ENCODE measurements at regions not wholly inside any gene's neighbourhood (a gene's known extent, or its start where the extent isn't known, plus 50 kb on each side); places are given as distances from the start of the nearest gene placed in this dataset.

DNA sequence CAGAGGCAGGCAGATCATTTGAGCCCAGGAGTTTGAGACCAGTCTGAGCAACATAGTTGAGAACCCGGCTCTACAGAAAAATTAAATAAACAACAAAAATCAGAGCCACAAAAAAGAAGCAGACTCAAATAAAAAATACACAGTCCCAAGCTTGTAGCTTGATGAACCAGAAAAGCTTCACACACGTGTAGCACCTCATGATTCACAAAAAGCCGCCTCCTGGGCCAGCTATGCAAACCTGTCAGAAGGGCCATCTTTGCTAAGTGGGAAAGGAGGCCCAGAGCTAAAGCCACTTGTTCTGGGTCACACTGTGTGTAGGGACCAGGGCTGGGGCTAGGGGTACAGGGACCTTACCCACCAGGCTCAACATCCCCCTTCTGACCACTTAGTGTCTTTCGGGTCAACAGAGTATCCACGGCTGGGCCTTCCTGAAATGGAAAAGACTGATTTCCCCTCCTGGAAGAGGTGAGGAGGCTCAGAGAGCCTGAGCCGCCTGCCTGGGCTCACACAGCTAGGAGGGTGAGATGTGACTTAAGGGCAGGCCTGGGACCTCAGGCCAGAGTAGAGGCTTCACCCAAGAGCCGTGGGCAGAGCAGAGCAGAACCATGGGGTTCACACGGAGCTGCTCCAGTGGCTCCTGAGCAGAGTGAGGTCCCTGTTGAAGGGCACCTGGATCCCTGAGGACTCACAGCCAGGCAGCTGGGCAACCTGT lies 269.6 kb downstream of the PARN start:
- no peak for DNase-seq

GRCh38 chr16:14358697-14359305 lies 271.3 kb downstream of the PARN start:
- DNase-seq = no peak

DNA sequence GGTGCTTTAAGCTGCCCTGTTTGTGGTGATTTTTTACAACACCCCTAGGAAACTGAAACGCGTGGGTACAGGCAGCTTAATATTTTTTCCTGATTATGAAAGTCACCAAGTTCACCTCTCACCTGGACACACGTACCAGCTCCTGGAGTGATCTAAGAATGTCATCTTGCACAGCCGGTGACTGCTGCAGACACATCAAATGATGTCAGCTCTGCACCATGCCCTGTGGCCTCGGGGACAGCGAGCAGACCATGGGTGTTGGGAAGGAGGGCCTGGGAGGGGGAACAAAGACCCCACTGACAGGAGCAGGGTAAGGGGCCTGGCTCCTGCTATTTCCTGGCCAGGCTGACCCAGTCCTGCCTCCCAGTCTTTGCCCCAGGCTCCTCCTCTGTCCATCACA lies 272.7 kb downstream of the PARN start:
- no peak for DNase-seq

DNA sequence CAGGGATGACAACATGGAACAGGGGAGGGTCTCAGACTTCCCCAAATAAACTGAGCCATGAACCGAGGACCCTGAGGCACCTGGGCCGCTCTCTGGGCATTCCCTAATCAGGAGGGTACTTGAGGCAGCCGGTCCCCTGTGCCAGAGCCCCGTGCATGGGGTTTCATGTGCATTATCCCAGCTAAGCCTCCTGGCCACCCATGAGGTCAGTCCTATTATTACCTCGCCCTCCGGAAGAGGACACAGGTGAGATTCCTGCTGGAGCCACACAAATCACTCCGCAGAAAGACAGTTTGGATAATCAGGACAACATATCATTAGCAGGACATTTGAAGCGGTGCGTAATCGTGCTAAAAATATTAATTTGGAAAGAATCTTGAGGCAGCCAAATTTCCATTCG lies 274.0 kb downstream of the PARN start:
- DNase-seq = no peak

DNA sequence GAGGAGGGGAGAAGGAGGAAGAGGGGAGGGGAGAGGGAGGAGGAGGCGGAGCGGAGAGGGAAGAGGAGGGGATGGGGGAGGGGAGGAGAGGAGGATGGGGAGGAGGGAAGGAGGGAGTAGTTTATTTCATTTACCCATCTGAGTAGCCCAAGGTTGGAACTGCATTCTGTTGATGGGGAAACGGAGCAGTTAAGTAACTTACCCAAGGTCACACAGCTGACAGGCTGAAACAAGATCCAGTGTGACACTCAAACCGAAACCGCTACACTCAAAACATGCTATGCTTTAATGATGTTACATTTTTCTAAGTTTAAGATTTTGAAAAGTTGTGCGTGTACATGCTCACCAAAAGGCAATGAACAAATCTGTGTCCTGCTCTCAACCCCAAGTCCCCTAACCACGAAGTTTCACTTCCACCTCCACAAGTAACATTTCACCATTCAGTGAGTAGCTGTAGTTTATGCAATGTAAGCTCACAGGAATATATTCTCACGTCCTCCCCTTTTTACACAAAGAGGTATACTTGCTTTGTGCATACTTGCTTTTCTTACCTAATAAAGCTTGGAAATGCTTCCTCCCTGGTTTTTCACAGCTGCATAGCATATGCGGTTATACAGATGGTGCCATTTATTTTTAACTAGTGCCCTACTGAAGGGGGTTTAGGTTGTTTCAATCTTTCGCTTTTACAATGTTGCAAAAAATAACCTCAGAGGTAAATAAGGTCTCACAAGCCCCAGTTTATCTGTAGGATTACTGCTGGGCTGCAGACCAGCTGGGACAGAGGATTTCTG lies 275.3 kb downstream of the PARN start:
- no peak for DNase-seq

GRCh38 chr16:14353340-14353739 lies 276.7 kb downstream of the PARN start:
- DNase-seq = no peak

DNA sequence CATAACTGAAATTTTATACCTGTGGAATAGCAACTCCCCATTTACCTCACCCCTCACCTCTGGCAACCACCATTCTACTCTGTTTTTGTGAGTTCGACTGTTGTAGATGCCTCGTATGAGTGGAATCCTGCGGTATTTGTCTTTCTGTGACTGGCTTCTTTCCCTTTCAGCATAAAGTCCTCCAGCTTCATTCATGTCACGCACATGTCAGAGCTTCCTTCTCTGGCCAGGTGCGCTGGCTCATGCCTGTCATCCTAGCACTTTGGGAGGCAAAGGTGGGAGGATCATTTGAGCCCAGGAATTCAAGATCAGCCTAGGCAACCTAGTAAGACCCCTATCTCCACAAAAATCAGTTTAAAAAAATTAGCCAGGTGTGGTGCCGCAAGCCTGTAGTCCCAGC lies 278.4 kb downstream of the PARN start:
- DNase-seq = no peak

GRCh38 chr16:14350626-14351025 lies 279.4 kb downstream of the PARN start:
- DNase-seq = no peak

DNA sequence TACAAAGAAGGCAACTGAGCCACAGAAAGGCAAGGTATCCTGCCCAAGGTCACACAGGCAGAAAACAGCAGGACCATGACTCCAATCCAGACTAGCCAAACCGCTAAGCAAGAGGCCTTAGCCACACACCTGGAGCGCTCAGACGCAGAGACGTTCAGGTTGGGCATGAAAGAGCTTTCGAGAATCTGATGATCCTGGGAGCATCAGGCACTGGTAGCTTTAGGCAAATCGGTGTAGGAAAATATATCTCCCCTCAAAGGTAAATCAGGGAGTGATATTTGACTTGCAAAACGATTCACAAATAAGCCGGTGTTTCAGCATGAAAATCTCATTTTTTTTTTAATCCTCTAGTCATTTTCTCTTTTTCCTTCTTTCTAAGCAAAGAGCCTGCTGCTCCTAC lies 279.0 kb downstream of the MRTFB start:
- DNase-seq = no peak

DNA sequence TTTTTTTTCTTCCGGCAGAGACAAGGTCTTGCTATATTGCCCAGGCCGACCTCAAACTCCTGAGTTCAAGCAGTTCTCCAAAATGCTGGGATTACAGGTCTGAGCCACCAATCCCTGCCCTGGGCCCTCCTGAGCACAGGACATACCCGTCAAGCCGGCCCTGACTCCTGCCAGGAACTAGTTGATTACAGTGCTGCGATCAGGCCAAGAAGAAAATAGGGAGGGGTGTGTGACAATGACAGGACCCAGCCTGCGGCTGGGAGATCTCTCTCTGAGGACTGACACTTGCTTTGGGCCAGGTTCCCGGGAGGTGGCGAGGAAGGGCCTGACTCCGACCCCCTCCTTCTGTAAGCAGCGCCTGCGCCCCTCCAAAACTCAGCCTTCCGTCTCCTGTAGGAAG lies 276.6 kb downstream of the MRTFB start:
- no peak for DNase-seq

DNA sequence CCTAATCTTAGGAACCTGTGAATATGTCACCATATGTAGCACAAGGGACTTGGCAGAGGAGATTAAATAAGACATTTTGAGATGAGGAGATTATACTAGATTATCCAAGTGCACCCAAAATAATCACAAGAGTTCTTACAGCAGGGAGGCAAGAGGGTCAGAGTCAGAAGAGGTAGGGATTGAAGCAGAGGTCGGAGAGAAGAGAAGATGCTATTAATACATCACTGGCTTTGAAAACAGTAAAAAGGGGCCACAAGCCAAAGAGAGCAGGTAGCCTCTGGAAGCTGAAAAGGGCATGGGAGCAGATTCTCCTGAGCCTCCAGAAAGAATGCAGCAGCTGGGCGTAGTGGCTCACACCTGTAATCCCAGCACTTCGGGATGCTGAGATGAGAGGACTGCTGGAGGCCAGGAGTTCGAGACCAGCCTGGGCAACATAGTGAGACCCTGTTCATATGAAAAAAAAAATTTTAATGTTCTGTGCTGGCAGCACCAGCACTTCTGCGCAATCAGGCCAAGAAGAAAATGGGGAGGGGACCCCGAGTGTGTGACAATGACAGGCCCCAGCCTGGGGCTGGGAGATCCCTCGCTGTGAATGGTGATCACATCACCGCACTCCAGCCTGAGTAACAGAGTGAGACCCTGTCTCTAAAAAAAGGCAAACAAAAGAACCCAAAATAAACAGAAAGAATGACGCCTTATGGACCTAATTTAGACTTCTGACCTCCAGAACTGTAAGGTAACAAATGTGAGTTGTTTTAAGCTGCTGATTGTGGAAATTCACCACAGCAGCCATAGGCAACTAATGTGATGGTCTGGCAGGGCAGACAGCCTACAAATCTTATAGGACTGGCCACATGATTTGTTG lies 275.4 kb downstream of the MRTFB start:
- no peak for DNase-seq

DNA sequence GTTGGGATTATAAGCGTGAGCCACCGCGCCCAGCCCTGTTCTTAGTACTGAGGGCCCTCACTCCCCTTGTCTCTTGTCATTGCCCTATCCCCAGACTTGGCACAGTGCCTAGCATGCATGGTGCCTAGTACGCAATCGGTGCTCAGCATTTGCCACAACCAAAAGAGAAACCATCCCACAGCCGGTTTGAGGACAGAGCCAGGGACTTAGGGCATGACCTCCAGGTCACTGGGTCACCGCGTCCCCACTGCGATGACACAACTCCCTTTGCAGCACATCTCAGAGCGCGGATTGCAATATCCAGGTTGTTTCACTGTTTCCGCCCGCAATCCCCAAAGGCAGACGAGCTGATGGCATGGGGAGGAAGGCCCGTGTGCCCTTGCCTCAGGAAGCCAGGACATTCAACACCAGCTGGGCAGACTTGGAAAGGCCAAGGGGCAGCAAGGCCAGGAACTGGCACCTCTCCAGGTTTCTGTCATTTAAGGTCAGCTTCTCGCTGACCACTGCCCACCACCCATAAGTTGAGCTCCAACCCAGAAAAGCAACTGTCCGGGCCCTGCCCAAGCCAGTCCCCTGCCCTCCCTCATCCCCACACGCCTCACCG lies 274.5 kb downstream of the MRTFB start:
- DNase-seq = no peak

DNA sequence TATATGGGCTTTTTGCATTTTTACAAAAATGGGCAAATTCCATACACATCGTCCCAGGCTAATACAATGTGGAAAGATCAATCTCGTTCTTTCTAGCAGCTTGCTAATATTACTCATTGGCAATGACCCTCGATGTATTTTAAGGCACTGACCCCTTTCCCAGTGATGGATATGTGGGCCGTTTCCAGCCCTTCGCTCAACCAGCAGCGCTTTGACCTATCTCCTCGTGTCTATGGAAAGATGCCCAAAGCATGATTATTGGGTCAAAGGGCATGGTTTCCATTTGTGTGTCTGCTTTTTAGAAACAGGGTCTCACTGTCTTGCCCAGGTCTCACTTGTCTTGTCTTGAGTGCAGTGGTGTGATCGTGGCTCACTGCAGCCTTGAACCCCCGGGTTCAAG lies 273.8 kb downstream of the MRTFB start:
- DNase-seq = no peak

DNA sequence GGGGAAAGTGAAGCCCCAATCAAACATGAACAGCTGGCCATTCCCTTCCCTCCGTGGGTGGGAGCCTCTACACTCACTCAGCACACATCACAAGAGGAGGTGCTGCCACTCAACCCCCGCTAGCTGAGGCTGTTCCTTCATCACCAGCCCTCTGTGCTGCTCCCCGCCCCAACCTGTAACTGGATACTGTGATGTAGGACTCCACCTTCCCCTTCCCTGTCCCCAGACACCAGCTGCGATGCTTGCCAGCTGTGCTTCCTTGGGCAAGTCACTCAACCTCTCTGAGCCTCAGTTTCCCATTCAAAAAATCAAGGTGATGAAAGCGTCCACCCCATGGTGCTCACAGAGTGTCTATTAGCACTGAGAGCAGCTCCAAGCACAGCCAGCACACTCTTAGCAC lies 273.2 kb downstream of the MRTFB start:
- DNase-seq = no peak

DNA sequence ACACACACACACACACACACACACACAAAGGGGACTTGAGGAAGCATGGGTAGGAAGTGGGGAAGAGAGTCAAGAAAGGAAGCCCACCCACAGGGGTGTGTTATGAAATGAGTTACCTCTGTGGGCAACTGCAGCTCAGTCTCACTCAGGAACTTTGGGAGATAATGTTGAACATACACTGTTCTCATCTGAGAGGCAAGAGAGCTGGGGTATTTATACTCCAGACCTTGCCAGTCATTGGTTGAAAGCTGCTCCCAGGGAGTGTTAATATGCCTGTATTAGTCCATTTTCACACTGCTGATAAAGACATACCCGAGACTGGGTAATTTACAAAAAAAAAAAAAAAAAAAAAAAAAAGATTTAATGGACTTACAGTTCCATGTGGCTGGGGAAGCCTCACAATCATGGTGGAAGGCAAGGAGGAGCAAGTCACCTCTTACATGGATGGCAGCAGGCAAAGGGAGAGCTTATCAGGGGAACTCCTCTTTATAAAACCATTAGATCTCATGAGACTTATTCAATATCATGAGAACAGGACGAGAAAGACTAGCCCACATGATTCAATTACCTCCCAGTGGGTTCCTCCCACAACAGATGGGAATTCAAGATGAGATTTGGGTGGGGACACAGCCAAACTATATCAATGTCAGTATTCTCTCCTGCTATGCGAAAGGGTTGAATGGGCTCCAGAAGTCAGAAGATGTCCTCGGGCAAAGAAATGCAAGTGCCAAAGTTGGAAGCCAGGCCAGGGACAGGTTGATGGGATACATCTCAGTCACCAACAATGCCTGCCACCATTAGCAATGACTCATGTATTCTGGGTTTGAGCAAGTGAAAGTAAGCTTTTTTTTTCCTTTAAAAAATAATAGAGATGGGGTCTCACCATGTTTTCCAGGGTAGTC lies 270.5 kb downstream of the MRTFB start:
- DNase-seq = no peak

DNA sequence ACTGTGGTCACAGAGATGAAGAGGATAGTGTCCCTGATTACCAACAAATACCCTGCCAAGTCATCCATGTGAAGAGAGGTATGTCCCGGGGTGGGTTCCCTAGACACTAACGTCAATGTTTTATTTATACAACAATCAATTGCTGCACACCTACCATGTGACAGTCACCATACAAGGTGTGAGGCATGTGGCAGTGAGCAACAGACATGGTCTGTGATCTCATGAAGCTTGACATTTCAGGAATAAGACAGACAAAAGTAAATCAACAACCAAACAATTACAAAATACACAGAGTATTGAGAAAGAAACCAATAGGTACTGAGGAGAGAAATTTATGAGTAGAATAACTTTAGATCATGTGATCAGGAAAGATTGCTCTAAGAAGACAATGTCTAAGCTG lies 268.6 kb downstream of the MRTFB start:
- no peak for DNase-seq

- no peak for DNase-seq
These were observed 267.9 kb downstream of the MRTFB start for GRCh38 chr16:14338969-14339368.

- no peak for DNase-seq
These were observed 267.1 kb downstream of the MRTFB start for GRCh38 chr16:14338236-14338635.

GRCh38 chr16:14337303-14338191 lies 266.4 kb downstream of the MRTFB start:
- DNase-seq = no peak

GRCh38 chr16:14335297-14335696 lies 264.2 kb downstream of the MRTFB start:
- no peak for DNase-seq
